ENCODE measurements at regions not wholly inside any gene's neighbourhood (a gene's known extent, or its start where the extent isn't known, plus 50 kb on each side); places are given as distances from the start of the nearest gene placed in this dataset.
"Not testable (repeated sequence)": the region's sequence is repeated elsewhere in the genome, so short reads cannot be mapped to it uniquely, and the experiment has no call there.

DNA sequence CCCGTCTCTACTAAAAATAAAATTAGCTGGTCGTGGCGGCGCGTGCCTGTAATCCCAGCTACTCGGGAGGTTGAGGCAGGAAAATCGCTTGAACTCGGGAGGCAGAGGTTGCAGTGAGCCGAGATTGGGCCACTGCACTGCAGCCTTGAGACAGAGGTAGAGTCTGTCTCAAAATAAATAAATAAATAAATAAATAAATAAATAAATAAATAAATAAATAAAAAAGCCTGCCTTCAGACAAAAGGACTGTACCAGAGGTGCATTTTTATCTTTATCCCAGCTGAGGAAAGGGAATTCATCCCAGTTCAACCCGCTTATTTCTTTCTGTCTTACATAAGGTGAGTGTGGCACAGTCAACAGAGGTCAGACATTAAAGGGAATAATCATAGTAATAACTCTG lies 141.6 kb upstream of the ZNF804A start:
- not testable (repeated sequence) for DNase-seq

DNA sequence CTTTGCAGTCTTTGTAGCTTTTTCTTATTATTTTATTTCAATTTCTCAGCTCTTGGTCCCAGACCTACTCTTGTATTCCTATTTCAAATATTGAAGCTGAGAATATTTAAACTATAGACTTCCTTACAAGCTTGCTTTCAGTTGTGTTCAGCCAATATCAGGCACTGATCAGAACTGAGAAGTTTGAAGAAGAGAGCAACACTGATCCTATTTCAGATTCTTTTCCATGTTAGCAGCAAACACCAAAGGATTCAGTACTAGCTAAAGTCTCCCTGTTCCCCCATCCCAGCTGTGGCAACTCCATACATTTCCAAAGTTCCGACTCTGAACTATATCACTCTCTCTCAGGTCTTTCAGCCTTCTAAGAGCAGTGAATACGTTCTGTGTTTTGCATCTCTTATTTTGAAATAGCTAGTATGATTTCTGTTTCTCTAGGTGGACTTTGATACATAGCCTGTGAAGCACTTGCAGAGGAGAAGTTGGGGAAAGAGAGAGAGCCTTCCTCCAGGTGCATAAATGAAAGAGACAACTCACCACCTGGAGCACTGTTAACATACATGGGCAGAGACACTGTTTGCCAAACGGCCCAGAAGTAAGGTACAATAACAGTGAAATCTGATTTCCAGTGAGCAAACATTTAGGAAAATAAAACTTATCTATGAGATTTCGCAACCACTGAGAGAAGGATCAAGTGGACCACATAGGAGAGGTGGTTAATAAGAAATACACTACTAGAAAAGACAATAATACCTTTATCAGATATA lies 135.0 kb upstream of the ZNF804A start:
- no peak for DNase-seq

DNA sequence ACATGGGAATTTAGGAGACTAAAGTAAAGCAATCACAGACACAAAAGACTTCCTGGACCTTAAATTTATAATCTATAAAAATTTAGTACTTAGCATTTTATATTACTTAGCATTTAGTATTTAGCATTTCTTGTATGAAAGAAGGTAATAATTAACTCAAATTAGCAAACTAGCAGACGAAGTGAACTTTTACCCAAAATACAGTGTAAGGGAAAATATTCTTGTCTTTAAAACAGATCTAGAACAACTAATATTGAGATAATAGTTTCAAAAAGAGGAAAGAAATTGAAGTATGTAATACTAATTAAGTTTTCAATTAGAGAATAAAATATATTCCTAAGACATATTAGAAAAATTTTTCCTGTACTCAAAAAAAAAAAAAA lies 134.5 kb upstream of the ZNF804A start:
- no peak for DNase-seq

DNA sequence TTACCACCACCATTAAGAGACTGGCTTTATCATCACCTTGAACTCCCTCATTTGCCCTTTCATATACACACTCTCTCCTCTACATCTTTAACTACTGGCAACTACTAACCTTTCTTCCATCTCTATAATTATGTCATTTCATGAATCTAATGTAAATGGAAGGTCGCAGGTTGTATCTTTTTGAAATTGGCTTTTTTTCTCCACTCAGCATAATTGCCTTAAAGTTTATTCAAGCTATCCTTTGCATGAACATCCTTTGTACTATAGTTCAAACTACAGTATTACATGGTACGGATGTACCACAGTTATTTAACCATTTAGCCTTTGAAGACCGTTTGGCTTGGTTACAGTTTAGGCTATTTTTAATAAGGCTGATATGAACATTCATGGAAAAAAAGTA lies 129.5 kb upstream of the ZNF804A start:
- DNase-seq, result no peak

DNA sequence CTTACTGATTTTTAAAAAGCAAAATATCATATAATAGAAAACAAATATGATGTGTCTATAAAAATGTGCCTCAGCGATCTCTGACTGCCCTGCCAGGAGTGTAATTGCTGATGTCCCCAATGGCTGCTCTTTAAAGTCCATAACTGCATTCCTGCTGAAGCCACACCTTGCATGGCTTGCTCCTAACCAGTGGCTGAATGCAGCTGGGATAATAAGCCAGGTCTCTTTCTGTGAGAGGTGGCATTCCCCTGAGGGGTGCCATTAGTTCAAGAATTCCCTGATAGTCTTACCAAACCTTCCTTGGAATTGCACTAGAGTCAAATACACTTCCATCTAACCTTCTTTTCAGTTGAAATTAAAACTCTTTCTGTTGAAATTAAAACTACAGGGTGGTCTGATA lies 125.8 kb upstream of the ZNF804A start:
- DNase-seq, result no peak

DNA sequence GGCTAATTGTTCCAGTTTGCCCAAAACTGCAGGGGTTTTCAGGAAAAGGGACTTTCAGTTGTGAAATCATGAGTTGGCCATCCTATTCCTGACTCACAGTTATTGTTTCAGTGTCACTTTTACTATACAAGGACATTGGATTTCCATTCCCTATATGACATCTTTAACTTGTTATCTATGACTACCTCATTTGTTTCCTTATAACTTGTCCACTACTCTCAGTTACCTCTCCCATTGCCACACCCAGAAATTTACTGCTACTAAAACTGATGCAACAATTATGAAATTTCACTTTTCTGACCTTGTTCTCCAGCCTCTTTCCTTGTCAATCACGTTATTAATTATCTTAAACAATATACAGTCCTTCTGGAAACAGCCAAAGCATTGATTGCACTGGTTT lies 116.5 kb upstream of the ZNF804A start:
- no peak for DNase-seq

DNA sequence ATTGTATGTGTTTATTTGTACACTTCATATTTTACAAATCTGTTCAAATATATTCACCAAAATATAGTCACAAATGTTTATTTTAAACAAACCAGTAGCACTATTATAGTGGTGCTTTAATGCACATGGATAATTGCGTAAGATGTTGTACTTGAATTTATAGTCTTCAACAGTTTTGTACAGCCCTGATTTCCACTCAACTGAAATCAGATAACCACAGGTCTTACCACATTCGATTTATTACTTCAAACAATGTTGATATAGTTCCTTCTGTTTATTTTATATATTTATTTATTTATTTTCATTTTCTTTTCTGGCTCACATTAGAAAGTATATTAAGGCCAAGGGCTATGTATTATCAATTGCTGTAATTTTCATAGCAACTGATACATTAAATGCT lies 99.4 kb upstream of the ZNF804A start:
- no peak for DNase-seq

DNA sequence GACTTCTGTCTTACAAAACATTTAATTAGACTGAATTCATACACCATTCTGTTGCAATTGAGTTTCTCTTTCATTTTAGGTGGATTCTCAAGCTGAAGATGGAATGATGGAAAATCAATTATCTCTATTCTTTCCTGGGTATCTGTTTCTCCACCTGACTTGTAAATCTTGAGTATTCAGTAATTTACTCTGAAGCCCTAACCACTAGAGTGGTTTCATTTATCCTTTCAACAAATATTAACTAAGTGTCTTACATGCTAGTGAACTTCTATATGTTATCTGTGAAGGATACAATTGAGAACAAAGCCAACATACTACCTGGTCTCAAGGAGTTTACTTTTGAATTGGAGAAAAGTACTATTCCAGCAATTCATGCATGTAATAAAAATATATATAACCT lies 94.1 kb upstream of the ZNF804A start:
- DNase-seq, result no peak

DNA sequence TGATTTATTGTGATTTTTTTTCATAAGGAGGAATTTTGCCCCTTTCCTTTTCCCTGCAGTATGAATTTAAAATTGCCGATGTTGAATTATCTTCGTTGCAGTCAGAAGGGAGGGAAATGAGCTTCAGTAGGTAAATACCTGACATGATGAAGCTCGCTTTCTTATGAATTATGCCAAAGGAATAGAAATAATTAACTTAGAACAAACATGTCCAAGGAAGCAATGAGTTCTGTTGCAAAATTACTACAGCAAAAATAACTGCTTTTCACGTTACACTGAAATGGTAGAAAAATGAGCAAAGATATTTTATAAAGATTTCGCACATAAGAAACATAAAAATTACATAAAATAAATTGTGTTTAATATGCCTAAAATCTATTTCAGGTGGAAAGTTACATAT lies 91.1 kb upstream of the ZNF804A start:
- DNase-seq, result no peak

DNA sequence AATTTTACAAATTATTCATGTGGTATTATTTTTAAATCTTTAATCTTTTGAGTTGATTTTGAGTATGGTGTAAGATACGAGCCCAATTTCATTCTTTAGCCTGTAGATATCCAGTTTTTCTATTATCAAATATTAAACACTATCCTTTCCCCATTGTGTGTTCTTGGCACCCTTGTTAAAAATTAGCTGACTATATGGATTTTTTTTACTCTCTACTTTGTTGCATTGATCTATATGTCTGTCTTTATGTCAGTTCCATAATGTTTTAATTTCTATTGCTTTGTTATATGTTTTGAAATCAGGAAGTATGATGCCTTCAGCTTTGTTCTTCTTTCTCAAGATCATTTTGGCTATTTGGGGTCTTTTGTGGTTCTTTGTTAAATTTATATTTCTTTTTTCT lies 80.9 kb upstream of the ZNF804A start:
- DNase-seq, result no peak

DNA sequence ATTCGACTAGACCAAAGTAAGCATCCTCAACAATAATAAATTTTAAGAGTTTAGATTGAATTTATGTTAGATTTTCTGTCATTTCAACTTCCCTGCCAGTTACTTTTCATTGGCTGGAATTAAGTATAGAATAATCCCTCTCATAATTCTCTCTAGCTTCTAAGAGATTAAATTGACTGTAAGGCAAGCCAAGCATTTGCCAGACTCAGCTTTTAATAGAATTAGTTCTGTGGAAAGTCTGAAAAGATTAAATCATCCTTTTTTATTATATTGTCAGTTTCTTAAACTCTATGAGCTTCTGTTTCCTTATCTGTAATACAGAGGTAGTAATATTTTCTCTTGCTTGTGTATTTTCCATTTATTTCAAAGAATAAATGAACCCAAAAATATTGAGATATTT lies 77.9 kb upstream of the ZNF804A start:
- DNase-seq, result no peak

DNA sequence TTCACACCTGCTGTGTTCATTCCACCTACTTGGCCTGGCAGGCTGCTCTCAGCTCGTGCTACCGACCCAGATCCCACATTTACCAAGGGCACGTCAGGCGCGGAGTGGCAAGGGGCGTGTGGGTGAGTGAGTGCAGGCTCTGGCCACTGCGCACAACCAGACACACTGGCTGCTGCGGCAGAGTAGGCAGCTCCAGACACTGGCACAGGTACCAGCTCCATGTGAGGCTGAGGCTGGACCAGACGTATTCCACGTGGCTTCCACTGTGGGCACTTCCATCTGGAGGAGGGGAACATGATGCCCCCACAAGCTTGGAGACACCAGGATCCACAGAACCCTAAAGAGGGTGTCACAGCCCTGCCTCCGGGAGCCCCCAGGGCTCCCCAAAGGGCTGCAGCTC lies 74.6 kb upstream of the ZNF804A start:
- DNase-seq, result no peak

DNA sequence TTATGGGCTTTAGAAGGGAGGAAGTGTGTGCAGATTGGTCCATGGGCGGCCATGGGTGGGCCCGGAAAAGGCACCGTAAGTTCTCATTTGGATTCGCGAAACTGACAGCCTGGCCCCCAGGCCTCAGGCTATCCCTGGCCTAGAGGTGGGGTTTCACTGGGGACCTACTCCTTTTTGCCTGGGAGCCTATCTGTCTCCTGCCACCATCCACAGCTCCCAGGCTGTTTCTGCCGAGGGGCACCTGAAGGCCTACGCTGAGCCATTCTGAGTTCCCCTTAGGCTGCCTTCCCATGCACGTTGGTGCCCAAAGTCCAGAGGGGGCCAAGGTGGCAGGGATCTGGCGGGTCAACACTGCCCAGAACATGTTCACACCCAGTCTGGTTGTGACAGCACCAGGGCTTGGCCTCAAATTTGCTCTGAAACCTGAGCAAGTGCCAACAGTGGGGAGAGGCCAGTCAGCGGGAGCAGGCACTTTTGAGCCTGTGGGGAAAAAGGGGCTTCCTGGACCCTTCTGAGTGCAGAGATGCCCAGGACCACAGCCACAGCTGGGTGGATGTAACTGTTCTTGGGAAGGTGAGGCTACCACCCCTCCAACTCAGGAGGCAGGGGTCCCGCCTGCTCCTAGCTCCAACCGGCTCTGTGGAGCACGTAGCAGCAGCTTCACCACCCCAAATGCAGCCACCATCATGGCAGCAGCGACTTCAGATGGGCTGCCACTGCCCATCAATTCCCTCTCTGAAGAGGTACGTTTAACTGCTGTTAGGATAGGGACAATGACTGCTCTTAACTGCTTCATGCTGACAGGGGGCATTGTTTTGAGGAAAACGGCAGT lies 73.6 kb upstream of the ZNF804A start:
- no peak for DNase-seq

DNA sequence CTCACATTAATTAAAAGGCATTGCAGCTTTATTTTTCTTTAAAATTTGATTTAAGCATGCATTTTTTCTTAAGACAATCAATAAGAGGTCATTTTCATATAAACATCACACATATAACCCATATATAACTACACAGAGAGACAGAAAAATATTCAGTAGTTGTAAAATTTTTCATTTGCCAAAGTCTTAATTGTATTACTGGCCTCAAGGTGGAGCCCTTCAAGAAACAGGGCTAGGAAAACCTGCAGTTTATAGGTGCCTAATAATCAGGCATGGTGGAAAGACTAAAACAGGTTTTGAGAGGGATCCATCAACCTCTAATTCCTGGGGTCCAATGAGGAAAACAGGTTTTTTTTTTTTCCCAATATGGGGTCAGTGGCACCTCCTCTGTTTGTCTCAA lies 71.3 kb upstream of the ZNF804A start:
- no peak for DNase-seq

DNA sequence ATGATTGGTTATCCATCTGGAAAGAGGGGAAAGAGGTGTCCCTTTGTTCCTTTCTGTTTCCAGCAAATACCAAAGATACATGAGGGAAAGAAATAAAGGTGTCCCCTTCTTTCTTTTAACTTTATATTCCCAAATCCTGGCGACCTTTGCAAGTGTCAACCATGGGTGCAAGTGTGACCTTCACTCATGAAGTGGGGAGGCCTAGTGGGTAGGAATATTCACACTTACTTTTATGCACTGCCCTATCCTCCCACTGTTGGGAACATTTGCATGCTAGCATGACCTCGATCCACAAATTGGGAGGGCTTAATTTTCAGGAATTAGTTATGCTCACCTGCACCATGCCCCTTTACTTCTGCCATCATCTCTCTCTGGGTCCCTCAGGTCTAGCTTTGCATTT lies 70.2 kb upstream of the ZNF804A start:
- no peak for DNase-seq

DNA sequence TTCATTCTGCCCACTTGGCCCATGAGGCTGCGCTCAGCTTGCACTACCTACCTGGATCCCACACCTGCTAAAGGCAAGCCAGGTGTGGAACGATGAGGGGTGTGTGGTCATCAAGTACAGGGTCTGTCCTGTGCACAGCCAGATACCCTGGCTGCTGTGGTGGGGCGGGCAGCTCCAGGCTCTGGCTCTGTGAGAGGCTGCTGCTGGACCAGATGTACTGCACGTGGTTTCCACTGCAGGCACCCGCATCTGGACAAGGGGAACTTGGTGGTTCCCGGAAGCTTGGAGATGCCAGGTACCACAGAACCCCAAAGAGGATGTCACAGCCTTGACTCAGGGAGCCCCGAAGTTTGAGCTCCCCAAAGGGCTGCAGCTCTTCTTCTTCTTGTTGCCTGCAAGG lies 68.1 kb upstream of the ZNF804A start:
- no peak for DNase-seq

DNA sequence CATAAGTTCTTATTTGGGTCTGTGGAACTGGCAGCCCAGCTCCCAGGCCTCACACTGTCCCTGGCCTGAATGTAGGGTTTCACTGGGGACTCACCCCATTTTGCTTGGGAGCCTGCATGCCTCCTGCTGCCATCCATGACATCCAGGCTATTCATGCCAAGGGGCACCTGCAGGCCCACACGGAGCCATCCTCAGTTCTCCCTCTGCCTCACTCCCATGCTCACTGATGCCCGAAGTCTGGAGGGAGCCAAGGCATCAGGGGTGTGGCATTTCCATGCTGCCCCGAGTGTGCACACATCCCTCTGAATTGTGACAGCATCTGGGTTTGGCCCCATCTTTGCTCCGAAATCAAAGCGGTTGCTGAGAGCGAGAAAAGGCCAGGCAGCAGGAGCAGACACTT lies 67.4 kb upstream of the ZNF804A start:
- DNase-seq, result no peak

DNA sequence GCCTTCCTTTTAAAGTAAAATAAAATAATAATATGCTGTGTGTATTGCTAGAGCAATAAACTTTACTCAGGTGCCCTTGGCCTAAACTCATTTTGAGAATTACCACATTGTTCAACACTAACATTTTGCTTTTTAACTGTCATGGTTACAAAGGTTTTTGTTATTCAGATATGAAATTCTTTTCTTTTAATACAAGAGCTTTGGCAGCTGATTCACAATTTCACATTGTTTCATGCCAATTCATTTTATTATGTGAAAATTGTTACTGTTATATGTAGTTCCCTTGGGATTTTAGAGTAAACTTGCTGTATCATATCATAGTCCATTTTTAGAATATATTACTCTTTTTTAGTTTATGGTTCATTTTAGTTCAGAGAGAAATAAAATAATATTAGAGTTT lies 65.8 kb upstream of the ZNF804A start:
- DNase-seq, result no peak

DNA sequence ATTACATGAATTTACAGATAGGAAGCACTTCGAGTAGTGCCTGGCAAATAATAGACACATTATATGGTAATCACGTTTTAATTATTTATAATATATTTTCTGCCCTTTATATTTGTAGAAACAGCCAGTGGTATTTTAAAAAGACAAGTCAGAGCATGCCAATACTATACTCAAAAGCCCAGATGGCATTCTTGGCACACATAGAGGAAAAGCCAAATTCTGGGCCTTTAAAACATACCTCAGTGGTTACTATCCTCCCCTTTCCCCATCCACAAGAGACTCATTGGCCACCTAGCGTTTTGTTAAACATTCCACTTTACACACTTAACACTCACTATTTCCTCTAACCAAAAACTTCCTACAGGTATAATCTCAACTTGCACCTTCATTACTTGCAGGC lies 63.3 kb upstream of the ZNF804A start:
- no peak for DNase-seq

DNA sequence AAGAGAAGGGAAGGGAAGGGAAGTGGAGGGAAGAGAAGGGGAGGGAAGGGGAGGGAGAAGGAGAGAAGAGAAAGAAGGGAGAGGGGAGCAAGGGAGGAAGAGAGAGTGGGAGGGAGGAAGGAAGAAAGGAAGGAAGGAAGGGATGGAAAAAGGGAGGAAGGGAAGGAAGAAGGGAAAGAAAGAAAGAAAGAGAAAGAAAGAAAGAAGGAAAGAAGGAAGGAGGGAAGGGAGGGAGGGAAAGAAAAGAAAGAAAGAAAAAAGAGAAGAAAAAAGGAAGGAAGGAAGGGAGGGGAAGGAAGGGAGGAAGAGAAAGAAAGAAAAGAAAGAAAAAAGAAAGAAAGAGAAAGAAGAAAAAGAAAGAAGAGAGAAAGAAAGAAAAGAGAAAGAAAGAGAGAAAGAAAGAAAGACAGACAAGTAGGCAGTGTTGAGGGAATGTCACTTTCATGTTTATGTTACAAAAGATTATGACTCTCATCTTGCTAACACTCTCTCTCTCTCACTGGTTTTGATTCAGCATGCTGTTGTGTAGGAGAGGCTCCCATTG lies 58.0 kb upstream of the ZNF804A start:
- no peak for DNase-seq

DNA sequence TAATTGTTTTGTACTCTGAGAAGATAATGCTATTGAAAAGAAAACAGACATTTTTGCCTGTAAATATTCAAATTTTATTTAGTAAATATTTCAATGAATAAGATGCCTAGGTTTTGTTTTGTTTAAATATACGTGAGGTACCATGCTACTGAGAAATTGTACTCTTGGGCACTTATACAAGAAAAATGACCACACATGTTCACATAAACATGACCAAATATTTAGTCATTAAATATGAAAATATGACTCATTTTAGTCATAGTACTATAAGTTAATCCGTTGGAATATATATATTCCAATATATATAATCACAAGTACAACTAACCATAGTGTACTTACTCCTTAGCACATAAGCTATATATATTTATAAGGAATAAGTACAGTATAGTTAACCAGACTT lies 56.7 kb upstream of the ZNF804A start:
- DNase-seq, result no peak

DNA sequence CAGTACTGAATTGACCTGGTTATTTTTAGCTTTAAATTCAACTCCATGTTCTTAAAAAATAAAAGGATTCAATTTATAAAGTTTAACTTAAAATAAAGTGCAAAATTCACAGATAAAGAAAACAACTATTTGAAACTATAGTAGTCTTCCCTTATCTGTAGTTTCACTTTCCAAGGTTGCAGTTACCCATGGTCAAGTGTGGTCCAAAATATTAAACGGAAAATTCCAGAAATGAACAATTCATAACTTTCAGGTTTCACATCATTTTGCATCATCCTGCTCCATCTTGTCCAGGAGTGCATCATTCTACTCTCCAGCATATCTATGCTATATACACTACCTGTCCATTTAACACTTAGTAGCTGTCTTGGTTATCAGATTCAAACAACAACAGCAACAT lies 54.5 kb upstream of the ZNF804A start:
- no peak for DNase-seq

All from occipital lobe (tissue), 1 donor.